Ammon's horn (tissue), 1 donor: ENCODE measurements at regions not wholly inside any gene's neighbourhood (a gene's known extent, or its start where the extent isn't known, plus 50 kb on each side); places are given as distances from the start of the nearest gene placed in this dataset.

Experiments used
- DNase-seq: peaks from one replicate; pipeline ENCODE4 v3.0.0-alpha.2; 2016; ENCODE audit warnings: low spot score

DNA sequence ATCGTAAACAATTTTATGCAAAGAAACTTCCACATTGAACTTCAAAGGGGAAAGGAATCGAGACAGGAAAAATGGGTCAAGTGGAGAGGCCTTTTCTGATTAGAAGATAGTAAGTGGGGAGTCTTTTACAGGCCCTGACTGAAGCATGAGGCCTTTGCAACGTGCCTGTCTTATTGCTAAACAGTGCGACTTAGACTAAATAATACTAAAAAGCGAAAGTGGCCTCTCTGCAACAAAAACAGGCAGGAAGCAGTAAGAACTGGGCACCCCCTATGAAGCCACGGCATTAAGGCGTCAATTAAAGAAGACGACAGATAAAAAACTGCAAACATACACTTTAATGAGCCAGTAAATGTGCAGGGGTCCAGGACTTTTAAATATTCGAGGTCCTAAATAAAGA is 283.4 kb upstream of the GRIP1 start:
- DNase-seq: no peak

GRCh38 chr12:66963901-66964300 is 285.0 kb upstream of the GRIP1 start:
- no peak for DNase-seq

DNA sequence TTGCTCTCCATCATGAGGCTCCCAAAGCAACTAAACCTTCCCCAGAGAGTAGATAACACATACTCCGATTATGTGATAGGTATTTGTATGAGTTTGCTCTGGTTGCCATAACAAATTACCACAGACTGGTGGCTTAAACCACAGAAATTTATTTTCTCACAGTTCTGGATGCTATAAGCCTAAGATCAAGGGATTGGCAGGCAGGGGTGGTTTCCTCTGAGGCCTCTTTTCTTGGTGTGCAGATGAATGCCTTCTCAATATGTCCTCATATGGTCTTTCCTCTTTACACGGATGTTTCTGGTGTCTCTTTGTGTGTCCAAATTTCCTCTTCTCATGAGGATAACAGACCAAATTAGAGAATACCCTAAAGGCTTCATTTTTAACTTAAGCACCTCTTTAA is 285.8 kb upstream of the GRIP1 start:
- no peak for DNase-seq

GRCh38 chr12:66965621-66966020 is 286.7 kb upstream of the GRIP1 start:
- no peak for DNase-seq

GRCh38 chr12:66971816-66972215 is 292.9 kb upstream of the GRIP1 start:
- DNase-seq: peak; percentile 7

GRCh38 chr12:66976526-66976925 is 292.6 kb upstream of the CAND1 start:
- DNase-seq: no peak

GRCh38 chr12:66978802-66979201 is 290.4 kb upstream of the CAND1 start:
- DNase-seq: no peak

GRCh38 chr12:66979251-66979650 is 289.9 kb upstream of the CAND1 start:
- no peak for DNase-seq

DNA sequence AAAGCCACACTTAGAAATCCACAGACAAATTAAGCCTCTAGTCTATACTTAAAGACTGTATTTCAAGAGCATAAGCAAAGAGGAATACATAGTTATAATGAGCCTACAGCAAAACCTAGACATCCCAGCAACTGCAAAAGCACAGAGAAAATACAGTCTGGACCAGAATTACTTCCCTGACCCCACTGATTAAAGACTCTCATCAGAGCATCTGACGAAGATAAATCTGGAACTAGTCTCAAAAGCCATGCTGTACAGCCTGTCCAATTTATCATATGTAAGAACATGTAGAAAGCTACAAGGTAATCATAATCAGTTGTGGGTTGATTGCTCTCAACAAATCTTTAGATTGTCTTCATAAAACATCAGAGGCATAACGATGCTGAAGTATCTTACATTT is 285.1 kb upstream of the CAND1 start:
- DNase-seq: no peak

- no peak for DNase-seq
Observed at GRCh38 chr12:66984962-66985361, 284.2 kb upstream of the CAND1 start.

DNA sequence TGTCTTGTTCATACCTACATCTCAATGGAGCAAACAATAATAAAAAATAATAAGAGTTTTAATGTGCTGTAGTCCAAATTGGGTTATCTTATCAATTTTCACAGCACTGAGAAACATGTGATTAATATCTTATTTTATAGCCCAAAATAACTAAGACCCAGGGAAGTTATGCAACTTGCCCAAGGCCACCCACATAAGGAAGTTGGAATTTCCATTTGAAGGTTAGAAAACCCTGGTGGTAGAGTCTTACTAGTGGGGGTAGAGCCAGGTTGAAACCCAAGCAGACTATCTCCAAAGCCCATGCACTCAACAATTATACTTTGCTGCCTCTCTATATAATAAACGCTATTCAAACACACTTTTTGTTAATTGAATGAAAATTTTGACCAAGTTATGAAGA is 270.0 kb upstream of the CAND1 start:
- no peak for DNase-seq

DNA sequence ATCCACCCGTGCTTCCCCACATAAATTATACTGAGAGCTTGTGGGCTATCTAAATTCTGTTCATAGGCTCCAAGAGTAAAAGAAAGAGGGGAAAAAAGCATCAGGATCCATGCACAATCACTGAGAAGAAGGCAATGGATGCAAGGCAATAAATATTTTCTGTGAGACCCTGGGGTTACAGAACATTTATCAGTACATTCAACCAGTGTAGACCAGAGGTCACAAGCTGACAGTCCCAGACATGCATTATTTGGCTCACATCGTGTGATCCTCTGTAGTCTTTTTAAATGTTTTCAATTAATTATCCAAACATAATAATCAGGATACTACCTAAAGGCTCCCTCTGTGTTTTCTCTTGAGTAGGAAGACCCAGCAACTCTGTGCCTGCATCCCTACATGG is 267.9 kb upstream of the CAND1 start:
- DNase-seq: no peak

GRCh38 chr12:67002720-67003119 is 266.4 kb upstream of the CAND1 start:
- DNase-seq: no peak

GRCh38 chr12:67006610-67007009 is 262.5 kb upstream of the CAND1 start:
- no peak for DNase-seq

DNA sequence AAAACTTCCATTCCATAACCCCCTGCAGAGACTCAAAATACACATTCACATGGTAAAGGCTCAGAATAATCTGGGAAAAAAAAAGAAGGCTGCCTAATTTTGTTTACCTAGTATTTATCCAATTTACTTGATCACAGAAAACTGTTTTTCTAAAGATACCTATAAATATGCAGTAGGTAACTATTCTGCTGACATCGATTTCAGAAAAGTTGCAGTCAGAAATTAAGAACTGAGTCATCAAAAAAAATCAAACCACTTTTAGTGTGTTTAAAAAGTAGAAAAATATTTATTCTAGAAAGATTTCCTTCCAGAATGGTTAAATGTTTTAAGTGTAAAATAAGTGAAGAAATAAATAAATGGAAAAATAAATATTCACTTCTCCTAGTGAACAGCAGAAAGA is 254.5 kb upstream of the CAND1 start:
- no peak for DNase-seq

GRCh38 chr12:67018105-67018504 is 251.1 kb upstream of the CAND1 start:
- no peak for DNase-seq

- peak; percentile 5 for DNase-seq
Observed at GRCh38 chr12:67019070-67019469, 250.1 kb upstream of the CAND1 start.

GRCh38 chr12:67025543-67026114 is 243.5 kb upstream of the CAND1 start:
- DNase-seq: no peak

DNA sequence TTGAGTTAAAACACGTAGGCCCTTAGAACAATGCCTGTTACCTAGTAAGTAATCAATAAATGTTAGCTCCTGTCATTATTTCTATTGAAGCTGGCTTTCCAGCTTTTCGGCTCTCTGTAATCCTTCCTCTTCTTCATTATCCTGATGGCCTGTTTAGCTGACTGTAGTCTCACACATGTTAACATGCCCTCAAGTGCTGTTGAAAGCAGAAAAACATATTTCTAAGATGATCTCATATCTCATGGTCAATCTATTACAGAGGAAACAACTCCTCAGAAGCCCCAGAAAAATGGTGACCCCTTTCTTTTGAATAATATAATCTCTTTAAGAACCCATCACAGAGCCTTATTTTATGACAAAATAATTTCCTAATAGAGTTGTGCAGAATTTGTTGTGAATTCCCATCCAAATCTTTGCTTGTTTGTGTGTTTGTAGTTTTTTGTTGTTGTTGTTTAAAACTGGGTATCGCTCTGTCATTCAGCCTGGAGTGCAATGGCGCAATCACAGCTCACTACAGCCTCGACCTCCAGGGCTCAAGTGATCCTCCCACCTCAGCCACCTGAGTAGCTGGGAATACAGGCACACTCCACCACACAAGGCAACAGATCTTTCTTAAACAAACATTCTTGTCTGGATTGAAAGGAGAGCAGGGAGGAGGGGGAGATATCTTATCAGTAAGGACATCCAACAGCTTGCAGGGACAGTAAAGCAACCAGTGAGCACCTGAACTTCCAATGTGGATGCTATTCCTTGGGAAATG is 242.5 kb upstream of the CAND1 start:
- DNase-seq: no peak

DNA sequence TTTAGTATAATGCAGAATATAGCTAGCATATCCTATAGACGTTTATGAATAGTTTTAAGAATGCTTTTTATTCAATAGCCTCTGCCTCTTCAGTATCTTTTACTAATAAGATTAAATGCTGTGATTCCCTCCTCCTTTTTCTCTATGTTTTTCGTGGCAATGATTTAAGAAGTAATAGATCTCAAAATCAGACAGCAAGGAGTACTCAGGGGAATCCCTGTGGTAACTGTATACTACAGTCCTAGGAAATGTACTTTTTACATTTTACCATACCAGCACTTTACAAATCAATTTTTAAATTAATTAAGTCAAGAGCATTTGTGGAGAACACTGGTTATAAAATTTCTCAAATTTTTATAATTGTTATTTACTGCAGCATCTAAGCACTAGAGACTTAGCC is 240.6 kb upstream of the CAND1 start:
- no peak for DNase-seq

GRCh38 chr12:67034110-67034879 is 234.9 kb upstream of the CAND1 start:
- no peak for DNase-seq

DNA sequence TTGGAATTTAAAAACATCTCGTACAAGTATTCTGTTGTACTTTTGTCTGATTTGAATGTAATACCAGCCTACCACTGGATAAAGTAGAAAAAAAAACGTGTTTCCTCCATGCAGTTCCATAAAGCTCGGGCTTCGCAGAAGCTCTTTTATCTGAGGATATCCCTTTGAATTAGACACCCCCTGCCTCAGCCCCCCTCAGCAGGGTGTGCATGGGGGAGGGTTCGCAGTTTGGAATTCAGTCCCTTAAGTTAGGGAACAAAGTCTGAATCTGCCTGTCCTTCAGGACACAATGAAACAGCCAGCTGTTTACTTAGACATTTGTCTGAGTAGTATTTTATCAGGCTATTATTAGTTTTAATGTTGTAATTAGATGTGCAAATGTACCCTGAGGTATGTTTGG is 234.0 kb upstream of the CAND1 start:
- no peak for DNase-seq

DNA sequence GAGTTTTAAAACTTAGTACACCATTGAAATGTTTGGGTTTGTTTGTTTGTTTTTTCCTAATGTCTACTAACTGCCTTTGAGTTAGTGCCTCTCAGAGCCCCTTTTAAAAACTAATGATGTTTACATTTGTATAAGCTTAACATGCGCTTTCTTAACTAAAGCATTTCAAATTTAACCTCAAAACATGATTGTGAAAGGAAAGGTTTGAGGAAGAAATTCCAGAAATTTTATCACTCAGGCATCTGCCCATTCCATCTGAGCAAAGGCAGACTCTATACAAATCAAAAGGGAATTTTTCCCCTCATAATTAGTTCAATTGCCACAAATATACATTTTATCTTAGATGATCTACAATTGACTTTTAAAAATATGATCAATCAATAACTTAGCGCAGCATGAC is 230.7 kb upstream of the CAND1 start:
- DNase-seq: no peak
